Suprapubic skin (tissue), 4 donors: ENCODE measurements at regions not wholly inside any gene's neighbourhood (a gene's known extent, or its start where the extent isn't known, plus 50 kb on each side); places are given as distances from the start of the nearest gene placed in this dataset.

ENCODE experiments used
- CTCF ChIP-seq, 2 donors: fragments of 200-600 bp in 1 of 2; fragments of 450-650 bp in 1 of 2; sonication (generic) in 1 of 2; IDR thresholded peaks; one replicate each; pipeline ENCODE4 v1.5.1; 2016 to 2019; ENCODE audit warnings: antibody characterized with exemption in 2 of 2, mild to moderate bottlenecking in 1 of 2, moderate library complexity in 1 of 2
- POLR2A ChIP-seq, 2 donors: fragments of 450-650 bp; IDR thresholded peaks; one replicate each; pipeline ENCODE4 v1.6.1; 2017; ENCODE audit warnings: antibody characterized with exemption in 2 of 2, mild to moderate bottlenecking in 2 of 2, moderate library complexity in 2 of 2
- POLR2AphosphoS5 ChIP-seq, 3 donors: sonication (generic); formaldehyde crosslinking; IDR thresholded peaks; one replicate each; pipeline ENCODE4 v1.6.1; 2017; ENCODE audit warnings: antibody characterized with exemption in 3 of 3

GRCh38 chr5:96260009-96260408 is 173.0 kb downstream of the PCSK1 start:
- TF ChIP-seq CTCF (IDR thresholded peaks at IDR 0.05), result no peak
- TF ChIP-seq POLR2AphosphoS5 (IDR thresholded peaks at IDR 0.05), result no peak
- TF ChIP-seq POLR2A (IDR thresholded peaks at IDR 0.05), result no peak
